ENCODE measurements at regions not wholly inside any gene's neighbourhood (a gene's known extent, or its start where the extent isn't known, plus 50 kb on each side); places are given as distances from the start of the nearest gene placed in this dataset.

DNA sequence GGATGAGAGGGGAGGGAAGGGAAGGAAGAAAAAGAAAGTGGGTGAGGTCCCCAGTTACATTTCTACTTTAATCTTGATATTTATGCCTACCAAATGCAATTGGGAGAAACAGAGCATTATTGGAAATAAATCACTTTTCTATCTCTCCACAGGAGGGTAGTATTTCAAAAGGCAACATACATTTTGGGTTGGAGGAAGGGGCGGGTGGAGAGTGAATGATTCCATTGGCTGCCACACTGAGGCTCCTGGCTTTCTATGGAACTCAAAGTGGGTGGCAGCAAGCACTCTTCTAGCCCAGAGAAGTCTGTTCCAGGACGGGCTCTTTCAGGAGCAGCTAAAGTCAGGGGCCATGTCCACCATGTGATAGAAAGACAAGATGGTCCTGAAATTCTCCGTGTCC is 441.3 kb downstream of the DAD1 start:
- H3K4me3 ChIP-seq (ENCODE audit: insufficient read depth, low read depth, low read length): no peak overlapping the region
- H3K4me1 ChIP-seq (ENCODE audit: control insufficient read depth, insufficient read depth, low read length): no peaks in the 10 kb centered on the region
- ChIA-PET CTCF (no interaction called here), POLR2A (ENCODE audit: unreplicated experiment) (no interaction called here)
- peaks cover 2% of the 10 kb centered on the region; the same call in 1 of the 2 replicates for H3K9me3 ChIP-seq (ENCODE audit: control insufficient read depth, insufficient read depth, low read length)
- H4K20me1 ChIP-seq (ENCODE audit: insufficient read depth, low read length): no peaks in the 10 kb centered on the region; the same call in 1 of the 2 replicates
- no peak overlapping the region for H4K8ac ChIP-seq (ENCODE audit: low read depth in 2 of 2, low read length in 2 of 2)
- H2AK5ac ChIP-seq (ENCODE audit: low read depth, low read length): no peak overlapping the region
- dilution Hi-C loops (cut with HindIII; ENCODE audit: low sequenced_read_pairs, unreplicated experiment) (no loop called here), intact Hi-C loops (cut with micrococcal nuclease) (no loop called here), in situ Hi-C loops (cut with MboI; ENCODE audit: low sequenced_read_pairs) (no loop called here)
- H3K4me2 ChIP-seq (ENCODE audit: low read depth, low read length): no peak overlapping the region
- H2BK5ac ChIP-seq (ENCODE audit: low read depth, low read length, poor library complexity, severe bottlenecking): no peak overlapping the region
- H3K4ac ChIP-seq (ENCODE audit: low read depth, low read length): no peak overlapping the region
- H3K14ac ChIP-seq (replicated peaks; ENCODE audit: low read depth, low read length): no peak overlapping the region
- no peak overlapping the region for H3K18ac ChIP-seq (ENCODE audit: low read depth, low read length)
- H4K91ac ChIP-seq (ENCODE audit: insufficient read depth, low read depth, low read length): no peak overlapping the region
- no peak overlapping the region for H4K5ac ChIP-seq (ENCODE audit: low read depth, low read length)
- H3K9me1 ChIP-seq (ENCODE audit: insufficient read depth, low read length): peaks cover 3% of the 10 kb centered on the region; the same call in 1 of the 2 replicates
- ATAC-seq (ENCODE audit: low read depth) (no peak), DNase-seq (no peak)
- no peaks in the 10 kb centered on the region for H3K79me1 ChIP-seq (ENCODE audit: low read depth in 1 of 2, low read length in 2 of 2)
- TF ChIP-seq NFE2L2 (IDR thresholded peaks at IDR 0.05; ENCODE audit: low read depth, low read length) (no peak), POLR2A (IDR thresholded peaks at IDR 0.05; ENCODE audit: low read depth, low read length) (no peak), FOS (IDR thresholded peaks at IDR 0.05; ENCODE audit: low read depth, low read length) (no peak), CHD1 (IDR thresholded peaks at IDR 0.05; ENCODE audit: low read depth, low read length) (no peak), CEBPB (IDR thresholded peaks at IDR 0.05; ENCODE audit: low read depth, low read length) (no peak), RCOR1 (IDR thresholded peaks at IDR 0.05; ENCODE audit: insufficient replicate concordance, low read length) (no peak), MAZ (IDR thresholded peaks at IDR 0.05; ENCODE audit: borderline replicate concordance, low read depth, low read length) (no peak), RFX5 (IDR thresholded peaks at IDR 0.05; ENCODE audit: low read depth, low read length) (no peak), MAFK (IDR thresholded peaks at IDR 0.05; ENCODE audit: low read depth, low read length) (no peak), SMC3 (IDR thresholded peaks at IDR 0.05; ENCODE audit: low read depth, low read length) (no peak), BHLHE40 (IDR thresholded peaks at IDR 0.05; ENCODE audit: low read depth, low read length) (no peak), MXI1 (IDR thresholded peaks at IDR 0.05; ENCODE audit: borderline replicate concordance, low read depth, low read length) (no peak), RAD21 (IDR thresholded peaks at IDR 0.05; ENCODE audit: low read length) (no peak)
- TF ChIP-seq, protein P1, sequence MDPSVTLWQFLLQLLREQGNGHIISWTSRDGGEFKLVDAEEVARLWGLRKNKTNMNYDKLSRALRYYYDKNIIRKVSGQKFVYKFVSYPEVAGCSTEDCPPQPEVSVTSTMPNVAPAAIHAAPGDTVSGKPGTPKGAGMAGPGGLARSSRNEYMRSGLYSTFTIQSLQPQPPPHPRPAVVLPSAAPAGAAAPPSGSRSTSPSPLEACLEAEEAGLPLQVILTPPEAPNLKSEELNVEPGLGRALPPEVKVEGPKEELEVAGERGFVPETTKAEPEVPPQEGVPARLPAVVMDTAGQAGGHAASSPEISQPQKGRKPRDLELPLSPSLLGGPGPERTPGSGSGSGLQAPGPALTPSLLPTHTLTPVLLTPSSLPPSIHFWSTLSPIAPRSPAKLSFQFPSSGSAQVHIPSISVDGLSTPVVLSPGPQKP (IDR thresholded peaks at IDR 0.05; ENCODE audit: borderline replicate concordance, low read depth, low read length): no peak
- TF ChIP-seq, protein P2, sequence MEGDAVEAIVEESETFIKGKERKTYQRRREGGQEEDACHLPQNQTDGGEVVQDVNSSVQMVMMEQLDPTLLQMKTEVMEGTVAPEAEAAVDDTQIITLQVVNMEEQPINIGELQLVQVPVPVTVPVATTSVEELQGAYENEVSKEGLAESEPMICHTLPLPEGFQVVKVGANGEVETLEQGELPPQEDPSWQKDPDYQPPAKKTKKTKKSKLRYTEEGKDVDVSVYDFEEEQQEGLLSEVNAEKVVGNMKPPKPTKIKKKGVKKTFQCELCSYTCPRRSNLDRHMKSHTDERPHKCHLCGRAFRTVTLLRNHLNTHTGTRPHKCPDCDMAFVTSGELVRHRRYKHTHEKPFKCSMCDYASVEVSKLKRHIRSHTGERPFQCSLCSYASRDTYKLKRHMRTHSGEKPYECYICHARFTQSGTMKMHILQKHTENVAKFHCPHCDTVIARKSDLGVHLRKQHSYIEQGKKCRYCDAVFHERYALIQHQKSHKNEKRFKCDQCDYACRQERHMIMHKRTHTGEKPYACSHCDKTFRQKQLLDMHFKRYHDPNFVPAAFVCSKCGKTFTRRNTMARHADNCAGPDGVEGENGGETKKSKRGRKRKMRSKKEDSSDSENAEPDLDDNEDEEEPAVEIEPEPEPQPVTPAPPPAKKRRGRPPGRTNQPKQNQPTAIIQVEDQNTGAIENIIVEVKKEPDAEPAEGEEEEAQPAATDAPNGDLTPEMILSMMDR (conservative IDR thresholded peaks at IDR 0.05; ENCODE audit: low read depth, low read length): no peak
- TF ChIP-seq, protein P3, sequence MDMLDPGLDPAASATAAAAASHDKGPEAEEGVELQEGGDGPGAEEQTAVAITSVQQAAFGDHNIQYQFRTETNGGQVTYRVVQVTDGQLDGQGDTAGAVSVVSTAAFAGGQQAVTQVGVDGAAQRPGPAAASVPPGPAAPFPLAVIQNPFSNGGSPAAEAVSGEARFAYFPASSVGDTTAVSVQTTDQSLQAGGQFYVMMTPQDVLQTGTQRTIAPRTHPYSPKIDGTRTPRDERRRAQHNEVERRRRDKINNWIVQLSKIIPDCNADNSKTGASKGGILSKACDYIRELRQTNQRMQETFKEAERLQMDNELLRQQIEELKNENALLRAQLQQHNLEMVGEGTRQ (IDR thresholded peaks at IDR 0.05; ENCODE audit: low read depth, low read length): no peak
- H3K27ac ChIP-seq (ENCODE audit: insufficient read depth, low read length): no peak overlapping the region
- no peak overlapping the region for H3K56ac ChIP-seq (ENCODE audit: extremely low read depth, insufficient read depth, low read length)
- peak overlapping the region; percentile 37 for H2AK9ac ChIP-seq (replicated peaks; ENCODE audit: low read depth, low read length, poor library complexity)
- no peaks in the 10 kb centered on the region for H3K36me3 ChIP-seq (ENCODE audit: control insufficient read depth, insufficient read depth, low read length)
- H3K23ac ChIP-seq (ENCODE audit: low read depth, low read length): no peak overlapping the region
- H2BK15ac ChIP-seq (ENCODE audit: low read depth, low read length): no peak overlapping the region
- no TSS peak for BruUV-seq (replicated peaks)
- no peak overlapping the region for H2BK20ac ChIP-seq (ENCODE audit: low read depth, low read length)
- peaks cover 15% of the 10 kb centered on the region for H3K27me3 ChIP-seq (ENCODE audit: control insufficient read depth, insufficient read depth, low read length)
- H2BK120ac ChIP-seq (ENCODE audit: low read depth, low read length): no peak overlapping the region
- H2AFZ ChIP-seq (replicated peaks; ENCODE audit: low read length, poor library complexity): no peak overlapping the region
- 80% methylated on average over 1 of the region's 3 CpGs; no CpG with 5 or more reads in 1 of the 2 experiments for WGBS, 2 experiments (ENCODE audit: extremely low coverage in 2 of 2, insufficient read length in 1 of 2)
- no peak overlapping the region for H3K9ac ChIP-seq (ENCODE audit: low read depth, low read length)

All from IMR-90 (cell line).